ENCODE measurements at regions not wholly inside any gene's neighbourhood (a gene's known extent, or its start where the extent isn't known, plus 50 kb on each side); places are given as distances from the start of the nearest gene placed in this dataset.

GRCh38 chr1:173113015-173113741, 62.4 kb upstream of the TNFSF18 start:
- H3K4me2 ChIP-seq (ENCODE audit: extremely low read depth, insufficient read depth, low read length): no peak overlapping the region
- H3K9me3 ChIP-seq (ENCODE audit: control insufficient read depth, insufficient read depth, low read depth, low read length): no peaks in the 10 kb centered on the region
- no peak for TF ChIP-seq CTCF (conservative IDR thresholded peaks at IDR 0.05 in 1 of 2, IDR thresholded peaks at IDR 0.05 in 1 of 2; ENCODE audit: low read depth in 1 of 2, low read length in 2 of 2)
- TF ChIP-seq EZH2 (IDR thresholded peaks at IDR 0.05; ENCODE audit: low read length, missing control alignments): no peak
- H2AFZ ChIP-seq (ENCODE audit: low read length): no peak overlapping the region
- no peak overlapping the region for H3K9ac ChIP-seq (ENCODE audit: insufficient read depth, low read length)
- peak in 1 of 2 donors; percentile 74 for DNase-seq (ENCODE audit: low read depth in 2 of 2)
- H4K20me1 ChIP-seq (ENCODE audit: control insufficient read depth, extremely low read depth, insufficient read depth, low read length): no peaks in the 10 kb centered on the region
- H3K27ac ChIP-seq (ENCODE audit: insufficient read depth, low read length): no peak overlapping the region
- H3K27me3 ChIP-seq (ENCODE audit: control insufficient read depth, insufficient read depth, low read length): no peaks in the 10 kb centered on the region
- H3K79me2 ChIP-seq (ENCODE audit: control insufficient read depth, insufficient read depth, low read length): no peaks in the 10 kb centered on the region
- no peaks in the 10 kb centered on the region for H3K36me3 ChIP-seq (ENCODE audit: control insufficient read depth, insufficient read depth, low read length)
- H3K4me3 ChIP-seq (replicated peaks in 1 of 4; ENCODE audit: control extremely low read depth in 1 of 4, insufficient read depth in 1 of 4, low read depth in 3 of 4, low read length in 4 of 4): no peak overlapping the region
- peaks cover 2% of the 10 kb centered on the region for H3K4me1 ChIP-seq (ENCODE audit: control insufficient read depth, extremely low read depth, insufficient read depth, low read length)

GRCh38 chr1:173112129-173112528, 61.4 kb upstream of the TNFSF18 start:
- Histone ChIP-seq H4K20me1 (ENCODE audit: control insufficient read depth, extremely low read depth, insufficient read depth, low read length) (no peaks in the 10 kb centered on the region), H3K4me3 (replicated peaks in 1 of 4; ENCODE audit: control extremely low read depth in 1 of 4, insufficient read depth in 1 of 4, low read depth in 3 of 4, low read length in 4 of 4) (no peak overlapping the region), H3K4me2 (ENCODE audit: extremely low read depth, insufficient read depth, low read length) (no peak overlapping the region), H3K9me3 (ENCODE audit: control insufficient read depth, insufficient read depth, low read depth, low read length) (no peaks in the 10 kb centered on the region), H3K27me3 (ENCODE audit: control insufficient read depth, insufficient read depth, low read length) (no peaks in the 10 kb centered on the region), H3K4me1 (ENCODE audit: control insufficient read depth, extremely low read depth, insufficient read depth, low read length) (peaks cover 2% of the 10 kb centered on the region), H3K36me3 (ENCODE audit: control insufficient read depth, insufficient read depth, low read length) (no peaks in the 10 kb centered on the region), H3K79me2 (ENCODE audit: control insufficient read depth, insufficient read depth, low read length) (no peaks in the 10 kb centered on the region), H3K9ac (ENCODE audit: insufficient read depth, low read length) (no peak overlapping the region), H2AFZ (ENCODE audit: low read length) (no peak overlapping the region), H3K27ac (ENCODE audit: insufficient read depth, low read length) (no peak overlapping the region)
- peak in 1 of 2 donors; percentile 33 for DNase-seq (ENCODE audit: low read depth in 2 of 2)
- no peak for TF ChIP-seq EZH2 (IDR thresholded peaks at IDR 0.05; ENCODE audit: low read length, missing control alignments)
- TF ChIP-seq CTCF (conservative IDR thresholded peaks at IDR 0.05 in 1 of 2, IDR thresholded peaks at IDR 0.05 in 1 of 2; ENCODE audit: low read depth in 1 of 2, low read length in 2 of 2): no peak

GRCh38 chr1:173107696-173108095, 57.0 kb upstream of the TNFSF18 start:
- Histone ChIP-seq H3K4me3 (replicated peaks in 1 of 4; ENCODE audit: control extremely low read depth in 1 of 4, insufficient read depth in 1 of 4, low read depth in 3 of 4, low read length in 4 of 4) (no peak overlapping the region), H3K27ac (ENCODE audit: insufficient read depth, low read length) (no peak overlapping the region), H3K4me2 (ENCODE audit: extremely low read depth, insufficient read depth, low read length) (no peak overlapping the region), H2AFZ (ENCODE audit: low read length) (no peak overlapping the region), H3K36me3 (ENCODE audit: control insufficient read depth, insufficient read depth, low read length) (no peaks in the 10 kb centered on the region), H3K4me1 (ENCODE audit: control insufficient read depth, extremely low read depth, insufficient read depth, low read length) (no peaks in the 10 kb centered on the region), H4K20me1 (ENCODE audit: control insufficient read depth, extremely low read depth, insufficient read depth, low read length) (no peaks in the 10 kb centered on the region), H3K79me2 (ENCODE audit: control insufficient read depth, insufficient read depth, low read length) (no peaks in the 10 kb centered on the region), H3K9ac (ENCODE audit: insufficient read depth, low read length) (no peak overlapping the region), H3K27me3 (ENCODE audit: control insufficient read depth, insufficient read depth, low read length) (no peaks in the 10 kb centered on the region), H3K9me3 (ENCODE audit: control insufficient read depth, insufficient read depth, low read depth, low read length) (no peaks in the 10 kb centered on the region)
- TF ChIP-seq EZH2 (IDR thresholded peaks at IDR 0.05; ENCODE audit: low read length, missing control alignments) (no peak), CTCF (conservative IDR thresholded peaks at IDR 0.05 in 1 of 2, IDR thresholded peaks at IDR 0.05 in 1 of 2; ENCODE audit: low read depth in 1 of 2, low read length in 2 of 2) (no peak)
- DNase-seq (ENCODE audit: low read depth in 2 of 2): no peak

Data from fibroblast of lung (primary cell).